Inferior parietal cortex (tissue), 1 donor: ENCODE measurements at regions not wholly inside any gene's neighbourhood (a gene's known extent, or its start where the extent isn't known, plus 50 kb on each side); places are given as distances from the start of the nearest gene placed in this dataset.

ENCODE experiments used
- DNase-seq: peaks from one replicate; pipeline ENCODE4 v3.0.0-alpha.2; 2016; ENCODE audit errors: extremely low spot score

DNA sequence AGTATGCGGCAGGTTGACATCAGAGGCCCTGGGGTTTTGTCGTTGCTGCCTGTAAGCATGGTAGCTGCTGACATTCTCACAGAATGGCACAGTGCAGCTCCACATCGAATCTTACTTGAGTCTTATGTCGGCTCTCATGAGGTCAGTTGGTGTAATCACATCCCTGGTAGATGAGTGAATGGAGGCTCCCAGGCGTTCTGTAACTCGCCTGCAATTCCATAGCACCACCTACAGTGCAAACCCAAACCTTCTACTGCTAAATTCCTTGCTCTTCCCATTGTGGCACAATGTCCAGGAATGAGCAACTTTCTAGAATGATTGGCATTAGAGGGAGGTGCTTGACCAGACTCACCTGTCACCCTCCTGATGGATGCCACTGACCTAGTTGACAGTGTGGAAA lies 578.4 kb downstream of the CCDC171 start:
- DNase-seq, result no peak

DNA sequence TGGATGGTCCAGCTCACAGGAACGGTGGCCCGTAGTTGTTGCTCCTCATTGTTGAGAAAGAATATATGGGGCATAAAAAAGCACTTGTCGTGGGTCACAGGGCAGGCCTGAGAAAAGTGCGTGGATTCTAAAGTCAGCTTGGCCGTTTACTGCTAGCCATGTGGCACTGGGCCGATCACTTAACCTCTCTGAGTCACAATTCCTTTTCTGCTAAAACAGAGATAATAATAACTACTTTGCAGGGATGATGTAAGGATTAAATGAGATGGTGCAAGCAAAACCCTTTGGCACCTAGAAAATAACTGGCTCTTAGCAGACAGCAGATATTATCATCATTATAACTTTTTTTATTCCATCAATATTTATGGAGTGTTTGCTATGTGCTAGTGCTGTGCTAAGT lies 579.7 kb downstream of the CCDC171 start:
- DNase-seq, result no peak

DNA sequence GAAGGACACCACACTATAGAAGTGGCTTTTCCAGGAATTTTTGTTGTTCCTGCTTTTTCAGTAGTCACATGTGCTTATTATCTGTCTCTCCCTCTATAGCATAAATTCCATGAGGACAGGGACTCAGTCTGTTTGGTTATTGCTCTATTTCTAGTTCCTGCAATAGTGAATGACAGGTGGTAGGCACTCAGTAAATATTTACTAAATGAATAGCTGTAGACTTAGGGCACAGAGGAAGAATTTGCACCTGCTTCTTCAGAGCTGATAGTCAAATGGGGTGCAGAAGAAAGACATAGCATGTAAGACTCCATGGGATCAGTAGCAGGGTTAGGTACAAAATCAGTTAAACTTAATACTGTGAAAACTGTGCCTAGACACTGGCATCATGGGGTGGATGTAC lies 580.2 kb downstream of the CCDC171 start:
- no peak for DNase-seq

DNA sequence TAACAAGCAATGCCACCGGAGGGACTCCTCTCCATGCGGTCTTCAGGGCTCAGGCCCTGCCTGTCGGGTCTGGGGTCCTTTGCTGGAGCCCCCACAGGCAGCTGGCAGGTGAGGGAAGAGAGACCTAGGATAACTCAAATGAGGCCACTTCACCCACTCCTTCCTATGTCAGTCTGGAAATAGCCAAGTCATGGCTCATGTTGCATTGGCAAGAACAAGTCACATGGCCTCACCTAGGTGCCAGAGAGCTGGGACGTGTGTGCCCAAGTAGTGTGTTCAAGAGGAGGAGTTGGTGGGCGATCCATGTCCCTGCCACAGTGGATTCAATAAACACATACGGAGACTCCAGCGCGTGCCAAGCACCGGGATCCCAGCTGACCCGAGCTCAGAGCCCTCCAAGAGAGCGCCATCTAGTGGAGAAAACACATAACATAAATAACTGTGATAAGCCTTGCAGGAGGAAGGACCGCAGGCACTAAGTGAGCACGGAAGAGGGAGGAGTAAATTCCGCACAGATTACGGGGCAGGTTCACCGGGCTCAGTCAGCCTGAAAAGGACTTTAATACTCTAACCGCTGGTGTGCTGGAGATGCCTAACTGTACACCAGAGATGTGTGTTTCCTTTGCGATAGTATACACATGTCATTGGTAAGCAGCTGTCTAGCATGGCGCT lies 580.8 kb downstream of the CCDC171 start:
- DNase-seq, result peak; percentile 55

DNA sequence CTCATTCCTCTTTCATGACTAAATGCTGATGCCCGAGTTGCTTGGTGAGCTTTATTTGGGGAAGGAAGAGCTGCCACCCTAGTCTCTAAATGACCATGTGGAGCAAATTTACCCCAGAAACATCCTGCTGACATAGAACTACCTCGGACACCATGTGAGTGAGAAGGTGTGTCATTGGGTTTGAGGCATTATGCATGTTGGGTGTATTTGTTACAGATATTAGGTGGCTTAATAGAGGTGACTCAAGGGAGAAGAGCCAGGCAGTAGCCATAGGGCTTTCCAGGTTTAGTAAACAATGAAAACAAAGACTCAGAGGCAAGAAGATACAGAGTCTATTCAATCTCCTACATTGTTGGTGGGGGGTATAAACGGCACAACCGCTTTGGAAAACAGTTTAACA lies 581.5 kb downstream of the CCDC171 start:
- DNase-seq, result no peak

DNA sequence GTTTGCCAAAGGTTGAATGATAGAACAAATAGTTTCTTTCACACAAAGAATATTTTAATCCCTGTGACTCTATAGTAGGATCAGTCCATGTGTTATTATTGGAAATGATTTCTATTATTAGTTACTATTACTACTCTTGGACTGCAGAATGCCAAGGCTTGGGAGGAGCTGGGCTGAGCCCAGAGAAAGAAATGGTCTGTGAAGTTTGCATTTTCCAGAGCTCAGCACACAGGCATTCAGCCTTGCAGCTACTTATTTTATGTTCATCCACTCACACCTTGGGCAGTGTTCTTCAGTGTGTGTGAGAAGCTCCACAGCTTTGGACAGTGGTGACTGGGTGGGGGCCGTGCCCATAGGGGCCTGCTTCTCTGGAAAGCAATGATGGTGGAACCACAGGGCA lies 583.1 kb downstream of the CCDC171 start:
- DNase-seq, result no peak

DNA sequence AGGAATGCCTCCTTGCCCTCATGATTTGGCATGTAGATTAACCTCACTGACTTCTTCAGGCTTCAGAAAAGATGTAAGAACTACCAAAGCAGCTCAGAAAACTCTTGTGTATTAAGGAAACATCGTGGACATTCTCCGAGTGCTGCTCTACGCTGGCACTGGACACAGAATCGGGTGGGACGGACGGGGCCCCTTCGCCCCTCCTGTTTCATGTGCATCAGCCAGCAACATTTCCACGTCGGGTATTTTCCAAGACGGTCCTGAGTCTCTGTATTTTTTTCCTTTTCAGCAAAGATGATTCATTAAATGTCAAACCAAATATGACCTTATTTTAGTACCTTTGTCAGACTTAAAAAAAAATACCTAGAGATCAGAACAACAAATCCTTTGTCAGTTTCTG lies 583.6 kb downstream of the CCDC171 start:
- DNase-seq, result no peak

DNA sequence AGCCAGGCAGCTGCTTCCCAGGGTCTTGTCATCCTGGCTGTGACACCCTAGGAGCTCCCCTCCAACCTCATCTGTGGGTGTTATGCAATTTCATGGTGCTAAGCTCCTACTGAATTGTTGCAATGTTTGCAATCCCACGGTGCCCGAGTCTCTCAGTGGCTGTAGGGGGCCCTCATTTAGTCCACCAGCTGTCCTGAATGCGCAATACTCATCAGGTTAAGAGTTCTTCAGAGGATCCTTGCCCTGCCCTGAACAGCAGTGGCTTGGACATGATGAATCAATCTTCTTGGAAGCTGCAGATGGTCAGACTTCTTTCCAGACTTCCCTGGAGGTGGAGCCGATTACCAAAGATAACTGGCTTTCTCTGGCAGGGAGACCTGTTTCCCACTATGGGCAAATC lies 584.1 kb downstream of the CCDC171 start:
- DNase-seq, result no peak

DNA sequence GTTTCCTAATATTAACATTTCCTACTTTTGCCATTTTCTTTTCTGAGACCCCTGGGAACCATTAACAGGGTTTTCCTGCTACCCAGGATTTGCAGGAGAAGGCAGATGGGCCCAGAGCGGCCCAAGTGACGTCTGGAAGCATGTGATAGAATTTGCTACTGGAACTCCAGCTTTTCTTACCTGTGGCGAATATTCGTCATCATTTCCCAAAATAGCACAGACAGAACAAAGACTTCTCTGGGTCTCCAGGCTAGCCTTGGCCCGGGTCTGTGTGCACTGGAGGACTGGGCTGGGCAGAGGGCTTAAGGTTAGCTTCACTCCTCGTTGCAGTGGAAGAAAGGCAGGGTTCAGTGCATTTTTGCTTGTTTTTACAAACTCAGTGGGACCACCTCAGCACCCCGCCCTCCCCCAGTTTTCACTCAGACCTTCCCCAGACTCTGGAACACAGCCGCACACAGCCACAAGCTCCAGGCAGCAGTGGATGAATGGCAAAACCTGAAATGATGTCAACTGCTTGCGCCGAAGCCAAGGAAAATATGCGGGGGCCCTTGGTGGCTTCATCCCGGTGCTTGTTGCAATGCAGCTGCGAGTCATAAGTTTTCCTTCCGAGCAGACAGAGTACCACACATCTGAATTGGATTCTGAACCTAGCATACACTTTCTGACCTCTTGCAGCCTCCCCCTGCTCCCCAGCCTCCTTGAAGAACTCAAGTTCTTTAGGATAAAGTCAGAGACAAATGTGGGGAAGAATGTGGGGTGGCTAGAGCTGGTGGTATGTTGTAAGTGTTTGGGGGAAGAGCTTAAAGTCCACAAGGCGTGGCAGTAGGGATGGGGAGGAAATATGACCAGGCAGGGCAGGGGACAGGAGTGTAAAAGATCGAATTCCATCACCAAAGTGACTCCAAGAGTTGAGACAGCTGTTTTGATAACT lies 586.0 kb downstream of the CCDC171 start:
- no peak for DNase-seq

DNA sequence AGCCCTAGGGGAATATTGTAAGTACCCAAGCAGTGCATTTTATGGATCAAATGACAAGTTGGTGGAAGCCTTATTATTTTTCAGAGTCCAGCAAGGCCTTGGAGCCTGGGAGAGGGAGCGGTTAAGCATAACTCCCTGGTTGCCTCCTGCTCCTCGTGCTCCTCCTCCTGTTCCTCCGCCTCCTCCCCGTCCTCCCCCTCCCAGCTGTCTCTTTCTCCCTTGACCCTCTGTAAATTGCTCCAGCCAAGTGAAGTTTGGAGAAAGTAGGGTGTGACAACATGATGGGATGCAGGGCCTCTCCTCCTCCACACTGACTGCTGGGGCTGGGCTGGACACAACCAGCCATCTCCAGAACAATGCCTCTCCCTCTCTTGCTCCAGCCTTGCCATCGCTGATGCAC lies 586.9 kb downstream of the CCDC171 start:
- no peak for DNase-seq

DNA sequence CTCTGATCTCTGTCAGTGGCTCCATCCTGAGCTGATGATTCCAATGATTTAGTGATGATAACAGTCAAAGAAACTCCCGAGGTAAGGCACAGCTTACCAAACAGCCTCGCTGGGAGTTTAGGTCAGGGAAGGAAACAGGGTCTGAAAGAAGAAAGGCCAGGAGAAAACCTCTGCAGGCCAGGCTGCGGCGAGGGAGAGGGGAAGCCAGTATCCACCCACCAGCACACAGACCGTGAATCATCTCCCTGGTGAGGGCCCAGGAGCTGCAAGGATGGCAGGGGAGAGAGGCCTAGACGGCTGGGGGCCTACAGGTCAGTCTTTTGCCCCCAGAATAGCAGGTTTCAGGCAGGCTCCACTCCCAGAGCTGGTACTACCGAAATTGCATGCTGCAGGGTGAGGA lies 590.5 kb downstream of the CCDC171 start:
- DNase-seq, result no peak

DNA sequence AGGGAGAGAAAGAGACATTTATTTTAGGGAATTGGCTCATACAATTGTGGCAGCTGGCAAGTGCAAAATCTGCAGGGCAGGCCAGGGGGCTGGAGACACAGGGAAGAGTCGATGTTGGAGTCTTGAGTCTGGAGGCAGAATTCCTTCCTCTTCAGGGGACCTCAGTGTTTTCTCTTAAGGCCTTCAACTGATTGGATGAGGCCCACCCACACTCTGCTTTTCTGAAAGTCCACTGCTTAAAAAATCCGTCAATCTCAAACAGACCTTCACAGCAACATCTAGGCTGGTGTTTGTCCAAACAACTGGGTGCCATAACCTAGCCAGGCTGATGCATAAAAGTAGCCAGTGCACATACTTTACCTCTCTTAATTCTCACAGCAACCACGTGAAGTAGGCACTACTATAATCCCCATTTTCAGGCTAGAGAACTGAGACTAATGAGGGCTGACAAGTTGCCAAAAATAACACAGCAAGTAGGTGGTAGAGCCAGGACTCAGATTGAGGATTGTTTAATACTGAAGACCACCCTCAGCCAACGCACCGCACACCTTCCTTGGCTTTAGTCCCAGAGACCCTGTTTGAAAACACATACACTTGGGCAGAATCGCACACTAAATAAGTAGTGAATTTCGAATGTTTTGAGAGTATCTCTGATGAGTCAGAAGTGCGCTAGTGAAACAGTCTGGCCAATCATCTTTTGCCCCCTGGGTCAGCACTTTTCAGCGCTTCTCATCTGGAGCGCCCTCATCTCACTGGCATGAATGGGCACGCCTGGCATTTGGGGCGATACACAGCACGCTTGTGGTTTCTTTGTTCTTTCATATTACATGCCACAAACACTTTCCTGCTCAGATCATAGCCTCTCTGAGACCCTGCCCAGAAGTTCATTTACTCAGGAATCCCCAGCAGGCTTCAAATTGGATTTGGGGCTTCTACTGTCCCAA lies 591.4 kb downstream of the CCDC171 start:
- DNase-seq, result no peak

DNA sequence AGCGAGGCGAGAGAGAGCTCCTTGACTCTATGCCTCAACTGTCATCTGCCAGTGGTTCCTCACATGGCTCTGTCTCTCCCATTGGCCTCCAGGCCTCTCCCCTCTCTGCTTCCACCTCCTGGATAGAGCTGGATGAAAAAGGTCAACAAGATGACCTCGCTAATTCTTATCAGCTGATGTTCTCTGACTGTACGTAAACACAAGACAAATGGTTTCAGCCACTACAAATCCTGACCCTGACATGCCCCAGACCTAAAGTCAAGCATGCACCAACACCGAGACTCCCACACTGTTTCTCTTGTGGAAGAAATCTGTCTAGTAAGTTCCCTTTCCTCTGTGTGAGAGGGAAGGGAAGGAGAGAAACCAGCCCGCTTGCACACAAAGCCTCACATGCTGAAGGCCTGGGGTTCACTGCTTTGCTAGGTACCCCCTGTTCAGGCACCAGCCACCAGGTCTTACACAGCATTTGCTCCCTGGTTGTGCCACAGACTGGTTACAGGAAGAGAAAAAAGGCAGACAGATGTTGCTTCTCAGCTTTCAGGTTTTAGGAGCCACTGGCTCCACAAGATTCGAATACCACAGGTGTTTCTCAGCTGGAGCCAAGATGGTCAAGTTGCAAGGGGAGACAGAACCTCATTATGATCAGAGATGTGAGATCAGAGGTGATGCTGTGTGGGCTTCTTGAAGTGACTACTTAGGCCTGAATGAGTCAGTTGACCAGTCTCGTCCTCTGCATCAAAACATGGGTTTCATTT lies 592.5 kb downstream of the CCDC171 start:
- DNase-seq, result no peak

DNA sequence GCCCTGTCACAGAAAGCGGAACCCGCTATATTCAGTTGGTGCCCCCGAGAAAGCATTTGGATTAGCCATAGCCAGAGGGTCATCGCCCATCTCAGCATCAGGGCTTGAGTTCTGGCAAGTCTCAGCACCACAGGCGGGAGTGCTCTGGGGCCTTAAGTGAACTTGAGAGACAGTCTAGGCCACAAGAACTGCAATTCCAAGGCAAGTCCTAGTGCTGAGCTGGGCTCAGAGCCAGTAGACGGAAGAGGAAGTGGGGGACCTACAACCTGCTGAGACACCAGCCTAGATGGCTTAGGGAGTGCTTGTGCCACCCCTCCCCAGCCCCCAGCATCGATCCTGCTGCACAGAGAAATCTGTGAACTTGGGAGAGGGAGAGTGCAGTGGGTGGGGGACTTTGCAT lies 594.9 kb downstream of the CCDC171 start:
- DNase-seq, result no peak

DNA sequence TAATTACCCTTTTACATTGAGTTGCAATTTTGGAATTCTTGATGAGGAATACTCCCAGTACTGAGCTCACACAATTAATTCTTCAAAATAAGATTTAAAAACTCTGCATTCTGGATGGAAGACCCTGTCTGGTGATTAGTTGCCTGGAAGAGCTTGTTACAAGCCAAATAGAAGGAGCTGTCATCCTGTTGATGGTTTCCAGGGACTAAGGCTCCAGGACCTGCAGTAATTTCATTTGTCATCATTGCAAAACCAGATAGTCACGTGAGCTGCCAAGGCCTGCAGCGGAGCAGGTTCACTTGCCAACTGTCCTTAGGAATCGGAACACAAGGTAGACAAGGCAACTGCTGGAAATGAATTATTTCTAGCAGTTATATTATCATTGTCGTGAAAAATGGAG lies 597.7 kb downstream of the CCDC171 start:
- DNase-seq, result no peak

DNA sequence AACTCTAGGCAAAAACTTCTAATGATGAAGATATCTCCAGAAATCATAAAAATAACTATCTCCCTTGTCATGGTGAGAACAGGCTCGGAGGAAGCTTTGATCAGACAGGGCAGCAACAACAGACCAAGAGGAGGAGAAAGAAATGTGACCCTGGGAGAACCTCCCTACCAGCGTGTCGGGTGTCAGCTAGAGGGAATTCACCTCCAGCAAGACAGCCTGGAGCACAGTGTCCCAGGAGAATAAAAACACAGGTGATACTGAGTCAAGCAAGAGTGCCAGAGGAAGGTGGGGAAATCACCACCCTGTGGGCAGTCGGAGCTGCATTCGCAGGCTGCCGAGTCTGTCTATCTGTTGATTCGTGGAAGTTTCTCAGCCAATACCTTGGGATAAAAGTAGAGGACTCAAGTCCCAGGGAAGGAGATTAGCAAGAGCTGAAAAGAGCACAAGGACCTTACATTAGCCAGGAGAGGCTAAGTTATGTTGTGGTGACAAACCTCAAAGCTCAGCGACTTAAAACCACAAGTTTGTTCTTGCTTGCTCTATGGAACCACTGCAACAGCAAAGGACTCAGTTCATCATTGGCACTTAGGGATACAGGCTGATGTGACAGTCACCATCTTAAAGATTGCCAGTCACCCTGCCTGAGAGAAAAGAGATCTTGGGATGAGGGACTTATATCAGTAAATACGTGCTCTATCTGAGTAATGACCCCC lies 598.3 kb downstream of the CCDC171 start:
- DNase-seq, result no peak

DNA sequence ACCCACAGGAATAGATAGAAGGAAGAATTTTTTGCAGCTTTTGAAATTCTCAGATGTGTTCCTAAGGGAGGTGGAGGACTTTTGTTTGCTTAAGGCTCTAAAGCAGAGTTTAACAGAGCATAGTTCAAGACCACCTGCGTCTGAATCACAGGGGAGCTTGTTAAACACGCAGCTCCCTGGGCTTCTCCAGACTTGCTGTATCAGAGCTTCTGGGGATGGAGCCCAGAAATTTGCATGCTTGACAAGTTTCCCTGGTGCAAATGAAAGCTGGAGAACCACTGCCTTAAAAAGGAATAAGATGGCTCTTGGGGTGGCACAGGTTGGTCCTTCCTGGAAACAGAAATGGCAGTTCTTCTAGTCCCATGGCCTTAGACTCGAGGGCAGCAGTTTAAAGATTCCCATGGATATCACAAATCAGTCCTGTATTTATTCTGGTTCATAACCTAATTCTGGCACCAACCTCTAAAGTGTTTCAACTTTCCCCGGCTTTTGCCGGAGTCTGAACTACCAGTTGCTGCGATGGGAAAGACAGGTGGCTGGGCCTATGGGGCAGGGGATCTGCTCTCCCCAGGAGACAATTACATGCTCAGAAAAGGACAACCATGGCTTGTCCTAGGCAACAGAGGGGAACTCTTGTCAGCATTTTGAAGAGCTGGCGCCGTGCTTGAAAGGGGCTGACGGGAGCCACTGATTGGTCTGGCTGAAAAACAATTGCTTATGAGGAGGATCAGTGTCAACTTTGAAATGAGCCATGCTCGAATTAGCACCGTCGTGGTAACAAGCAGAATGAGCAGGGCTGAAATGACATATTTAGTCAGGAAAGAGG lies 599.6 kb downstream of the CCDC171 start:
- no peak for DNase-seq

DNA sequence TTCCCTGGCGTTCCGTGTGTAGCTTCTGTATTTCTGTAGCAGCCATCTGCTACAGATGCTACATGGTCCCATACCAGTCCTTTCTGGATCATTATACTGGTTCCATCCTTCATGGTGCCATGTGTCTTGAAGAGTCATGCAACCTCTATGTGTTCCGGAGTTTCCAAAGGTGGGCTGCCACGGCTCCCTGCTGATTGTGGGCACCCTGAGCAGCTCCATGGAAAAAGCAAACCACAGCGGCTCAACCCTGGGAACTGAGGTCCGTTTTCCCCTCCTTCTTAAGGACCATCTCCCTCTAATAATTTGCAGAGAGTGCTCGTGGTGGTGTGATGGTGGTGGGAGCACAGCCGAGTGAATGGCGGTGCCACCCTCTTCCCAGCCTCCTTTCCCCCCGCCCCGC lies 600.4 kb downstream of the CCDC171 start:
- DNase-seq, result no peak

DNA sequence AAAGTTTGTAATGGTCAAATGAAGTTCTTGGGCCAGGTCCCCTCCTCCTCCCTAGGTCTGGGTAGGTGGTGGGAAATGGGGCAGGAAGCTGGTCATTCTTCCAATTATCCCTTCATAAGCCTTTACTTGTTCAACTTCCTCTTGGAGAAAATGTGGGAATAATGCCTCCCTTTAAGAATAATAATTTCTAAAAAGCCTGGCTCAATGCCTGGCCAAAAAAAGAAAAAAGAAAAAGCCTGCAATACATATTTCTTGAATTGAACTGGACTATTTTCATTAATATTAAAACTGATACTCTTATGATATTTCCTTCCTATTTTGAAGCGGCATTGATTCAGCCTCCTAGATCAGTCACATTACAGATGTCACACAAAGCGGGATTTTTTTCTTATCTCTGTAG lies 600.9 kb downstream of the CCDC171 start:
- DNase-seq, result no peak

DNA sequence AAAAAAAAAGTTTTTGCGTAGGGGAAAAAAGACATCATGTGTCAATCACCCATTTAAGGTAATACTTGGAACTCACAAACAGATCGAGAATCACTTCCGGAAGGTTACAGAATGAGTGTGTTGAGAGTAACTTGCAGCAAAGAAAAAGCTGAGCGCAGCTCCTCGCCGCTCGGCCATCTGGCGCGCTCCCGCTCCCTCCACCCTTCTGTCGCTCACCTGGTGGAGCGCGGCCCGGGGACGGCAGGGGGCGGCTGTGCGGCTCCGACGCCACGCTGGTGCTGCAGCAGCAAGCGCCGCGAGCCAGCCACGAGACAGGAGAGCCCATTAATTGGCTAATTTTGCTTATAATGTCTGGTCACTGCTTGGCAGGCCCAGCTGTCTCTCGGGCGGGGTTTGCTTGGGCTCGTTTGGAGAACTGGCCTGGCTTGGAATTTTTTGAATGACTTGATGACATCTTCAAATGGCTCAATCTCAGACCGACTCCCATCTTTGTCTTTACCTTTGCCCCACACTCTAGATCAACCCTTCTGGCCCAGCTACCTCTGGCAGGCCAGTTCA lies 601.8 kb downstream of the CCDC171 start:
- no peak for DNase-seq
